Upper lobe of left lung (tissue), 4 donors: ENCODE measurements at regions not wholly inside any gene's neighbourhood (a gene's known extent, or its start where the extent isn't known, plus 50 kb on each side); places are given as distances from the start of the nearest gene placed in this dataset.

ENCODE experiments used
- EP300 ChIP-seq, 4 donors: sonication (generic); formaldehyde crosslinking; IDR thresholded peaks; one replicate each; pipeline ENCODE4 v1.5.1; 2017; ENCODE audit warnings: antibody characterized with exemption in 4 of 4, control low read depth in 2 of 4
- POLR2A ChIP-seq, 4 donors: fragments of 450-650 bp; IDR thresholded peaks; one replicate each; pipeline ENCODE4 v1.5.1; 2016 to 2017; ENCODE audit warnings: antibody characterized with exemption in 4 of 4, mild to moderate bottlenecking in 2 of 4
- POLR2AphosphoS5 ChIP-seq, 2 donors: sonication (generic); formaldehyde crosslinking; IDR thresholded peaks; one replicate each; pipeline ENCODE4 v1.5.1; 2017; ENCODE audit warnings: antibody characterized with exemption in 2 of 2
- TF ChIP-seq, protein P1 (sequence below), 6 experiments: fragments of 450-650 bp in 4 of 6; fragments of 200-600 bp in 2 of 6; sonication (generic) in 2 of 6; IDR thresholded peaks; one replicate each; pipeline ENCODE4 v1.5.1; 2016 to 2019; ENCODE audit warnings: antibody characterized with exemption in 6 of 6

DNA sequence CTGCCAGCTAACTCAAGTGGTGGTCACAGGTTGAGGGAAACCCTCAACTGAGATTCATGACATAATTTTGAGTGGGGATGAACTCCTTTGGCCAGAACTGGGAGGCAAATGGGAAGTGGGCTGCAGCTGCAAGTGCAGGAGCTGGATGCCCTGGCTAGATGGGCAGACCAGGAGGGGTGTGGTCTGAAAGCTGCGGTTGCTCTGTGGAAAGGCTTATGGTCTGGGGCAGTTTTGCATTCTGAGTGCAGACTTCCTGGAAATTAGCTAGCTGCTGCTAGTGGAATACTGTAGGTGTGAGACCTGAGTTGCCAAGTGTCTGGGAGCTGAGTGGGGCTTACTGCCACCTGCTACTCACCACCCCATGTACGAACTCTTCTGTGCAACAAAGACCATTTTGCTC, 52.1 kb upstream of the NAP1L2 start:
- TF ChIP-seq, protein P1, sequence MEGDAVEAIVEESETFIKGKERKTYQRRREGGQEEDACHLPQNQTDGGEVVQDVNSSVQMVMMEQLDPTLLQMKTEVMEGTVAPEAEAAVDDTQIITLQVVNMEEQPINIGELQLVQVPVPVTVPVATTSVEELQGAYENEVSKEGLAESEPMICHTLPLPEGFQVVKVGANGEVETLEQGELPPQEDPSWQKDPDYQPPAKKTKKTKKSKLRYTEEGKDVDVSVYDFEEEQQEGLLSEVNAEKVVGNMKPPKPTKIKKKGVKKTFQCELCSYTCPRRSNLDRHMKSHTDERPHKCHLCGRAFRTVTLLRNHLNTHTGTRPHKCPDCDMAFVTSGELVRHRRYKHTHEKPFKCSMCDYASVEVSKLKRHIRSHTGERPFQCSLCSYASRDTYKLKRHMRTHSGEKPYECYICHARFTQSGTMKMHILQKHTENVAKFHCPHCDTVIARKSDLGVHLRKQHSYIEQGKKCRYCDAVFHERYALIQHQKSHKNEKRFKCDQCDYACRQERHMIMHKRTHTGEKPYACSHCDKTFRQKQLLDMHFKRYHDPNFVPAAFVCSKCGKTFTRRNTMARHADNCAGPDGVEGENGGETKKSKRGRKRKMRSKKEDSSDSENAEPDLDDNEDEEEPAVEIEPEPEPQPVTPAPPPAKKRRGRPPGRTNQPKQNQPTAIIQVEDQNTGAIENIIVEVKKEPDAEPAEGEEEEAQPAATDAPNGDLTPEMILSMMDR (IDR thresholded peaks at IDR 0.05), result no peak
- TF ChIP-seq POLR2A (IDR thresholded peaks at IDR 0.05) (no peak), POLR2AphosphoS5 (IDR thresholded peaks at IDR 0.05) (no peak), EP300 (IDR thresholded peaks at IDR 0.05) (no peak)
